HG02571 (cell line): ENCODE measurements at regions not wholly inside any gene's neighbourhood (a gene's known extent, or its start where the extent isn't known, plus 50 kb on each side); places are given as distances from the start of the nearest gene placed in this dataset.

ENCODE experiments used
- ATAC-seq: cut with Tn5 transposase; IDR thresholded peaks from one replicate; pipeline ENCODE4 v1.9.1; 2021; ENCODE audit warnings: mild to moderate bottlenecking, moderate library complexity; ENCODE audit not compliant: unreplicated experiment

DNA sequence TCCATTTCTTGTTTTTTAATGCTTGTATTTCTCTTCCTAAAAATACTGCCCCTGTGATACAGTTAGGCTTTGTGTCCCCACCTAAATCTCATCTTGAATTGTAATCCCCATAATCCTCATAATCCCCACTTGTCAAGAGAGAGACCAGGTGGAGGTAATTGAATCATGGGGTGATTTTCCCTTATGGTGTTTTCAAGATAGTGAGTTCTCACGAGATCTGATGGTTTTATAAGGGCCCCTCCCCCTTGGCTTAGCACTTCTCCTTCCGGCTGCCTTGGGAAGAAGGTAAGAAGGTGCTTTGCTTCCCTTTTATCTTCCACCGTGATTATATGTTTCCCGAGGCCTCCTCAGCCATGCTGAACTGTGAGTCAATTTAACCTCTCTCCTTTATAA is 227.4 kb downstream of the MAN2A1 start:
- no peak for ATAC-seq

DNA sequence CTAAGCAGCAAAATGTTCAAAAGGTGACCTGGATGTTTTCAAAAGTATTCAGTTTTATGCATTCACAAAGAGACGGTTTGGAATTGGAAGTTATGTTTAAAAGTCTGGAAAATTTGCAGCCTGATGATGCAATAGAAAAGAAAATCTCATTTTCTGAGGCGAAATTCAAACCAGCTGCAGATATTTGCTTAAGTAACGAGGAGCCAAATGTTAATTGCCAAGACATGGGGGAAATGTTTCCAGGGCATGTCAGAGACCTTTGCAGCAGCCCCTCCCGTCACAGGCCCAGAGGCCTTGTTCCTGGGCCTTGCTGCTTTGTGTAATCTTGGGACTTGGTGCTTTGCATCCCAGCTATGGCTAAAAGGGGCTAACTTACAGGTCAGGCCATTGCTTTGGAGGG is 228.2 kb downstream of the MAN2A1 start:
- ATAC-seq, result no peak

DNA sequence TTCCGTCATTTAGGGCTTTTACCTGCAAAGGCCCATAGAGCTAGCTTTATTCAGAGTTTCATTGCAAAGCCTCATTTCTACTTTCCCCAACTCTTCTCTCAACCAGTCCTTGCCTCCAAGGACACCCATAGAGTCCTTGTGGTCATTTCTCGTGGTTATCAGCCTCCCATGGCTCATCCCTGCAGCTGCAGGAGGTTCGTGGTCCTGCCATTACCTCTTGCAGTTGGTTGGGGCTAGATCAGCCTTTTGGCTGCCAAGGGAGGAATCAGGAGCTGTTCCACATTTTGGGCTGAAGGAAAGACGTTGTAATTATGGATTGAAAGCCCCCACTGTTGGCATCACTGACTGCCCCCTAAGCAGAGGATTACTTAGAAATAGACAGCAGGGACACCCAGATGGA is 231.0 kb downstream of the MAN2A1 start:
- ATAC-seq, result no peak

DNA sequence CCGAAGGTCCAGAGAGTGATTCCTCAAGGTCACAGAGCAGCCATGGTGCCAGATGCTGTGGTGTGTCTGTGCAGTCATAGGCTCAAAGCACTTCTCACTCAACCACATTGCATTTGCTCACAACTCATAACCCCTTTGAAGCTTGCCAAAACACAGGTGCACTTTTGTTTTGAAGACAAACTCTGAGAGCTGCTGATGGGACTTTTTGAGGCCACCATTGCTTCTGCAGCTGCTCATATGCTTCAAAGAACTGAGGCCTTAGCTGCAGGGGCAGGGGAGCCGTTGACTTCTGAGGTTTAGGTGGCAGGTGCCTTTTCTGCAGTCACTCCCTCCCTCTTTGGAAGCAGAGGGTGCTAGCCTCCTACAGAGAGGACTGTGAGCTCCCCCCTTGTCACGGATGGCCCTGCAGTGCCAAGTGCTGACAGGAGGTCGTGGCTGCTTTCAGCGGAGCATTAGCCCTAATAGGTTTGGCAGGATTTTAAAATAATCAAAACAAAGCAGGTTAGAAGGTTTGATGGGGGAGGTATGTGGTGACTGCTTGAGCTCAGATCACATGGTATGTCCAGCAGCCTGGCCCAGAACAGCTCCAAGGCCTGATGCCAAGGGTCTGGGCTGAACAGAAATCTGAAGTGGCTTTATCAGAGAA is 232.1 kb downstream of the MAN2A1 start:
- peak; percentile 83 for ATAC-seq

DNA sequence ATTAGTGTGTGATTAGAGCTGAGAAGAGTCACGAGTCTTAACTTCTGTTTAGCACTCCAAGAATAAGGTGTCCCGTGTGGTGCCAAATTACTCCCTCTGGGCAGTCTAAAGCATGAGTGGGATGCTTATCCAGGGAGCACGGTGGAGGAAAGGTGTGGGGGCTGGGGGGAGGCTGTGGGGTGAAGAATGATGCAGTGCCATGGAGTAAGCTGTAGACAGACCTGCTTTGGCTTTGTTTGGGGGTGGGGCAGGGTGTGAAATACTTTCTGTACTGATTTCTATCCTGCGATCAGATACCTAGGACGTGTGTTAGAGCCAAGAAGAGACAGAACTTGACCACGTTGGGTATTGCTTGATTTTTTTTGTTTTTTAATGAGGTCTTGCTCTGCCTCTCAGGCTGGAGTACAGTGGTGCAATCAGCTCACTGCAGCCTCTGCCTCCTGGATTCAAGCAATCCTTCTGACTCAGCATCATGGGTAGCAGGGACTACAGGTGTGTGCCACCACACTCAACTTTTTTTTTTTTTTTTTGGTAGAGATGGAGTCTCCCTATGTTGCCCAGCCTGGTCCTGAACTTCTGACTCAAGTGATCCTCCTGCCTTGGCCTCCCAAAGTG is 232.8 kb downstream of the MAN2A1 start:
- ATAC-seq, result no peak

DNA sequence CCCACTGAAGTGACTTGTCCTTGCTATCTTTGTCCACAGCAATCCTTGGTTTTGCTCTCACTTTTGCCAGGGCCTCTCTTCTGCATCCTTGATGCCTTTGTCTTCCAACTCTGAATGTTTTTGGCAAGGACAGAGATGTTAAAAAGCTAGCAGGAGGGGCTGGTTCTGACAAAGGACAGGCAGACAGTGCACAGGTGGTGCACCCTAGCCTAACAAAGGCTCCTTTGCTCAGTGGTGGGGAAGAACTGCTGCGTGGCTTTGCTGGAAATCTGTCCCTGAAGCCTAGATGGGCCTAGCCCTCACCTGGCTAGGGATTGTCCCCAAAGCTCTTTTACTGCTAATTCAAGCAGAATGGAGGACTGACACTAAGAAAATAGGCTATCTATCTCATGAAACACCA is 233.5 kb downstream of the MAN2A1 start:
- no peak for ATAC-seq

DNA sequence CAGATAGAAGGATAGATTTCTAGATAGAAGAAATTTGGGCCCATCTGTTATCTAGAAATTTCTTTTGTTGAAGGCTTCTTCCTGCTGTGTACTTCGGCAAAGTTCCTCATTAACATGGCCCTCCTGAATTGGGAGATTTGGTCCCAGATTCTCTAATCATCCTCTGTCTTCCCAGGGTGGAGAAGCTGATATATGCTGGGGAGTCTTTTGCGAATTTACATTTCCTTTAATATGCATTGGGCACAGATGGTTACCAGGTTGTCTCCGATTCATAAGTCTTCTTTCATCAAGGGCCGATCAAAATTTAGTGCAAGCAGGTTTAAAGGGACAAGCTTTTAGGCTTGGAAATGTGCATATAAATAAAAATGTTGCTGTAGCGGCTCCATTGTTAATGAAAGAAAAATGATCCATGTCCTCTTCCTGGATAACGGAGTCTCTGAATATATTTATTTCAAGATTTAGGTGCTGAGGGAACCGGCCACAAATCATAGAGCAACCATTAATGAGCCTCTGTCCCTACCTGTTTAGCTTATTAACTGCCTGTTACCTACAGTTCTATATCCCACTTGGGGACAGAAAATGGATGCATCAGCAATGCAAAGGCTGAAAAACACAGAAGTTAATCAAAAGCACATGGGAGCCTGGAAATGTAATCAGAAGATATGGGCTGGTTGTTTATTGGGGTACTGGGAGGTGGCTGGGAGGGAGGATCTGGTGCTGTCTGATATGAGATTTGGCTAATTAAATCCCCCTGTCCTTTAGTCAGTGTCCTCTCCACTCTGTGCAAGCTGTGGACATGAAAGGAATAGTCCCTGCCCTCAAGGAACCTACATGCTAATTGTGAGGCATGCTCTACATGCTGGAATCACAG is 234.7 kb downstream of the MAN2A1 start:
- no peak for ATAC-seq

DNA sequence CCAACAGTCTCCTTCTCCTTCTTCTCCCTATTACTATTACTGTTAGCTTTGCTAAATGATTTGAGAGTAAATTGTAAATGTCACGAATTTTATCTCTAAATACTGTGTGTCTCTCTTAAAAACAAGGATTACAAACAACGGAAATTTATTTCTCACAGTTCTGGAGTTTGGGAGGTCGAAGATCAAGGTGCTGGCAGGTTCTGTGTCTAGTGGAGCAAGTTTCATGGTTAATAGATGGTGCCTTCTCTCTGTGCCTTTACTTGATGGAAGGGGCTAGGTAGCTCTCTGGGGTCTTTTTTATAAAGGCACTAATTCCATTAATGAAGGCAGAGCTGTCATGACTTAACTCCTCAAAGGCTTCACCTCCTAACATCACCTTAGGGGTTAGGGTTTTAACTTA is 237.9 kb downstream of the MAN2A1 start:
- ATAC-seq, result no peak

DNA sequence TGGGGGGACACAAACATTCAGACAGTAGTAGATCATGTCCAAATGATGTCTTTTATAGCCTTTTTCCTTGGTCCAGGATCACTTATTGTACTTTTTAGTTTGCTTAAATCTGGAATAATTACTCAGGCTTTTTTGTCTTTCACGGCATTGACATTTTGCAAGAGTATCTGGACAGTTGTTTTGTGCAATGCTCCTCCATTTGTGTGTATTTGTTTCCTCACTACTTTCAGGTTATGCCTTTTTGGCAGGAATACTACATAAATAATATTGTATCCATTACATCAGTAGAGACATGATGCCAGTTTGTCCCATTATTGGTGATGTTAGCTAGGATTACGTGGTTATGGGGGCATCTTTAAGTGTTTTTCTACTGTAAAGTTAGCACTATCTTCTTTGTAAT is 238.3 kb downstream of the MAN2A1 start:
- ATAC-seq, result no peak

DNA sequence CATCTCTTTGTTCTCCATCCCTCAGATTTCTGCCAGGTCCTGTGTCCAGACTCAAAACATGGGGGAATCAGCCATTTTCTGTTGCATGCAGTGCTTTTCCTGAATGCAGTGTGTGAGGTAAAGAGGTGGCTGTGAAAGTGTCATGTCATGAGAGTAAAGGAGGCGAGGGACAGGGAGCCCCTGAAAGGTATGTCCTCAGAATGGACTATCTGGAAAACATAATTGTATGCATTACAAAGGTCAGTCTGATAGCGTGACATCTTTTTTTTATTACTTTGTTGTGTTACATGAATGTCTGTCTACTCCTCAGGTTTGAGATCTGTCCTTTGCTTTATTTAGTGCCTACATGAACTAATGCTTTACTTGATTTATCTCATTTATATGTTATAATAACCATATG is 239.1 kb downstream of the MAN2A1 start:
- no peak for ATAC-seq

DNA sequence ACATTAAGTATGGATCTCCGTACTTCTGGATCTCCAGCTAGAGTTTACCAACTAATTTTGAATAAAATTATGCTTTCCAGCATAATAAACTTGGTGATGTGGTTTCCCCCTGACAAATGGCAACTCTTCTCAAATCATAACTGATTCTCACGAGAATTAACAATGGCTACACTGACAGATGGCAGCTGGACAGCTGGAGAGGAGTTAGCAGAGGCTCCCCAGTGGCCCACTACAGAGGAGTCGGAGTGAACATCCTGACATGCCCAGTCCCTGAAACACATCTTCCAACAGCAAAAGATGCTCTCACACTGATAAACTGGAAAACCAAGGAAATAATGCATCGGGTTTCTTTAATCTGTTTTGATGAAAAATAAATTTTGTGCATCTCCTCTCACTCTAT is 239.6 kb downstream of the MAN2A1 start:
- no peak for ATAC-seq

DNA sequence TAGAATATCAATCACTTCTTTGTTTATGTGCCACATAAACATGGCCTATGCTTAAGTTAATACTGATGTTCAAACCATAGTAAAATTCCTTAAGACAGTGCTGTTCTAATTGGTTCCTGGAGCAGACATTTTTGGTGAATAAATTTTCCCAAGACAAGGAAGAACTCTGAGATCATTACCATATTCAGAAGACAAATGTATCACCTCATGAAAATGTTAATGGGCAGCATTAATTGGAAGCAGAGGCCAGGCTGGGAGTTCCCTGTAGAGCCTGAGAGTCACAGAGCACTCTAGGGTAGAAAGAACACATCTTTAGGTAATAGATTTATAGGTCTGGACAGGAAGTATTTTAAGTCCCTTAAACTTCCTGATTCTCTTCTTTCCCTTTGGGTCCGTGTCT is 240.2 kb downstream of the MAN2A1 start:
- no peak for ATAC-seq

DNA sequence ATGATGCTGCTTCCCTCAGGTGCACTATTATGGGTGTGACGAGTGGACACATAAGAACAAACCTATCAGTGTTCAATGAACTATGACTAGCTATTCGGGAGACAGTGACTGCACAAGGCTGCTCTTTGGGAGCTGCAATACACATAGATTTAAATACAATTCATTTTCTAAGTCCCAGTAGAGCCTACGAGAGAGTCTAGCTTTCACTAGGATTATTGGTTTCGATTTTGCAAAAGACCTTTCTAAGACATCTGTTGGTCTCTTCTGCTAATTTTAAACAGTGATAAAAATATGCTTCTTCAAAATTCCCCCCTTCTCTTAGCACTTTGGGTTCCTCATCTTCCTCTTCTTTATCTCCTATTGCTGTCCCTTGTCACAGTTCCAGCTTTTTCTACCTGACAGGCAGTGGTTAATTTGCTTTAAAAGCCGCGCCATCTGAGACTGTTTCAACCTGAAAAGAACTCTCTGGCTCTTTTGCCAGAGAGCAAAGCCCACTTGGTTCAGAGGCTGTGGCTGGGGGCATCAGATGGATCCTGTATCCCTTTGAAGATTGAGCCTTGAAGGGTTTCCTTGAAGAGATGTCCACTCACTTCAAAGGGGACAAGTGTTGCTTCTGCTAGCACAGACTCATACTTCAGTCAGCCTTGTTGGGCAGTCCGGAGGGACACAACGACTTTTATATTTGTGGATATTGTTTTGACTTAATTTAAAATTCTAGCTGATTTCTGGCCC is 241.5 kb downstream of the MAN2A1 start:
- no peak for ATAC-seq

DNA sequence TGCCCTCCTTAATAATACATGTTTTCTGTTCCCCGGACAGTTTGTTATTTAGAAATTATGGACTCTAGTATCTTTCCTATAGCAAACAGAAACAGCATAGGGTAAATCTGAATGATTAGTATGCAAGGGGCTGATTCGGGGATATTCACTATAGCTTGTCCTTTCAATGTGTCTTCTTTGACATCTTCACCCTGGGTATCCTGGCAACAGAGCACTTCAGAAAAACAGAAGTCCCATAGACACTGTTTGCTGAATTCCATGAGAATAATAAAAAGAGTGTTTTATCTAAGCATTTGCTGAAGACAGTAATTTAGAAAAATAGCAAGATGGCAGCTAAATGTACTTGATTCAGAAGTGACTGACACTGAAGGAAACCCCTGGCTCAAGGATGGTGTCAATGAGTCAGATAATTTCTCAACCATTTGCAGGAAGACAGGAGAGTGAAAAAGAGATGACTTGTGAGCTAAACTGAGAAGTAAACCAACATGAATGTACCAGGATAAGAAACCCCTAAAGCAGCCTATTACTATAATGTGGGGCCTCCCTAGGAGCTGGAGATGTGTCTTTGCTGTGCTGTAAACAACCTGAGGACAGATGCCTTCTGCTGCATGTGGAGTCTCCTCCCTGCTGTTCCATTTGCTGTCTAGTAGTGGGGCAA is 246.2 kb downstream of the MAN2A1 start:
- no peak for ATAC-seq

DNA sequence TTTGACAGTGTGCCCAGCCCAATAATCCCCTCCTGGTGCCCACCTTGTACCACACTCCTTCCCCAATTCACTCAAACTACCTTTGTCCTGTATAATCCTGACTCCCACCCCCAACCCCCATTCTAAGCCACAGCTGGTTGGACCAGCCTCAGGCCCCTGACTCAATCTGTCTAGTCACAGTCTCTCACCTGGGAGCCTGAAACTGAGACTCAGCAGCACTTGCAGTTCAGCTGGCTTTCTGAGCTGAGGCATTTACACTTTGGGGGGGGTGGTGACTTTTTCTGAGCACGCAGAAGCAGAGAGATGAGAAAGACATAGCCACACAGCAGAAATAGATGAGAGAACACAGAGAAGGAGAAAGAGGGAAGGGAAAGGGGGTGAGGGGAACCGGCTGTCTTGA is 247.3 kb downstream of the MAN2A1 start:
- peak; percentile 98 for ATAC-seq

DNA sequence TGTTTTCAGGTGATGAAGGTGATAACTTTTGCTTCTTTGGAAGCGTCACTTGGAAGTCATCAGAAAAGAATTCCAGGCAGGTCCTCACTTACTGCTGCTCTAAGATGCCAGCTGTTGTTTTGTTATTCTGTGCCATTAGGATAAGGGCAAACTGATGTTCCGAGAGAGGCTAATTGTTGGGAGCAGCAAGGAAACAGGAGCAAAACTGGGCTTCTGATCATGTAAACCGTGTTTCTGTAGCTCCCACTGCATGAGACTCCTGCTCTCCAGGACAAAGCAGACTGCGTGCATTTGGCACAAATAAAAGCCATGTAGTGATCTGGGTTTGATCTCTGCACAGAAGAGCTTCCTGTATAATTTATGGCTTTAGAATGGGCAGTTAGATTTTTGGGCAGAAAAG is 248.2 kb downstream of the MAN2A1 start:
- no peak for ATAC-seq

DNA sequence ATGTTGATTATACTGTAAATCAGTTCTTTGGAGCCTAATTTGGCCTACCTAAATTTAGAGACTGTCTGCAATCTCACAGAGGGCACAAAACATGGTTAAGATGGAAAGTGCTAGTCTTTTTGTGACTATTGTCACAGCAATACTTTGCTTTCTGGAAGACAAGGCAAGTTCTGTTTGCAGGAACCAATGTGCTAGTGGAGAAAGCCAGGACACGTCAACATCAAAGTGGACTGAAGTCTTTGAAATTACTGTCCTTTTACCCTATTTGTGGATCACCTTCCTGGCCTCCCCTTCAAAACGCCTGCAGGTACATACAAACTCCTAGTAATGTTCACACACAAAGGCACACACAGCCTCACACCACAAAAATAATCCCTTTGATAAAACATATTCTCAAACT is 248.7 kb downstream of the MAN2A1 start:
- ATAC-seq, result no peak

DNA sequence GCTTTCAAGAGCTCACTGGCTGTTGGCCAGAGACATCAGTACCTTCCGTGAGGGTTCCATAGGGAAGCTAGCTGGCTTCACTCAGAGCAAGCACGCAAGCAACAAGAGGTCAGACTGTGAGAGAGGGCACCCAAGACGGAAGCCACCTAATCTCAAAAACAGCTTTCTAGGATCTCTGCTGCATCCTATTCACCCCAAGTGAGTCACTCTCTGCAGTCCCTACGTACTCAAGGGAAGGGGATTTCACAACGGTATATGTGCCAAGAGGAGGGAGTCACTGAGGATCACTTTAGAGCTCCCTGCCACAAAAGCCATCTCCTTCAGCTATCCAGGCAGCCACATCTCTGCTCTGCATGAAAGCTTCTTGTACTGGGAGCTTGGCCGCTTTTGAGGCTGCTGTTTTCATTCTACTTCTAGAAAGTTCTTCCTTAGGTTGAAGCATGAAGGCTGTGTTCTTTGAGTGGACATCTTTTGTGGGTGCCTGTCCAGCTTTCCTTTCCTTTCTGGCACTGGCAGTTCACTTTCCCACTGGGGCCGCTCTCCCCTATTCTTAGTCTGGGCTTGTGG is 249.5 kb downstream of the MAN2A1 start:
- no peak for ATAC-seq

DNA sequence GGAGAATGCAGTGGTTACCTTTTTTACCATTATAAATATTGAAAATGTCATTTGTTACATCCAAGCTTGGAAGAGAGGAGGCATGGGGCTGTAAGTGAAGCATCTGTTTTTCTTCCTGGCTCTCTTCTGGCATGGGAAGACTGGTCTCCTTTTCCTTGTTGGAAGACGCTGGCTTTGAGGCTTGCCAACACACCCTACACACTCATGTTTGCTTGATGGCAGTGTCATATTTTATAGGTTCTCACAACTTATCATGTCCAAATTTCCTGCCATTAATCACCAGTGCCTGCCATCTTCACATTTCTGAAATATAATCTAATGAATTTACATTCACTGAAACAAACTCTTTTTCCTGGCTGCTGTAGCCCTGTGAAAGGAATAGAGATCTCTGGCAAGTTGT is 252.9 kb downstream of the MAN2A1 start:
- ATAC-seq, result no peak

DNA sequence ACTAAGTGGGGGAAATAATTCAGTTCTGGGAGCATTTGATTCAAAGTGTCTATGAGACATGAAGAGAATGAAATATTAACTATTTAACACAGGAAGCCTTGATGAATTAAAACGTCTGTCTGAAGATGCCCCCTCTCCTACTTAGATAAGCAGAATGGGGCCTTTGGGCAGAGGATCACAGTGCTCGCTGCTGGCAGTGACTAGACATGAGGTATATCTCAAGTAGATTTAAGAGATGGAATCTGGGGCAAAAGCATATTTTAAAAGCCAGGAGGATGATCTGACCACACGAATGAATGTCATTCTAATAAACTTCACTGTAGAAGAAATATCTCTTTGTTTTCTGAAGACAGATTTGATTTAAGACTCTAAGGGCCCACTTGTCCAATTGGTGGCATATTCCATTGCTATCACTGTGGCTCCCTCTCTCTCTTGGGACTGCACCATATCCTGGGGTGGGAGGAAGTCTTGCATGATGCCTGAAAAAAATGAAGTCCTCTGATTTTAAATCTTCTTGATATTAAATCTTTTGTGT is 254.0 kb downstream of the MAN2A1 start:
- ATAC-seq, result no peak
